Parathyroid adenoma (tissue), 2 donors: ENCODE measurements at regions not wholly inside any gene's neighbourhood (a gene's known extent, or its start where the extent isn't known, plus 50 kb on each side); places are given as distances from the start of the nearest gene placed in this dataset.

ENCODE experiments used
- H2AFZ ChIP-seq: fragments of 300-600 bp; sonication (generic); one replicate; pipeline ENCODE4 v1.7.0; 2017; ENCODE audit warnings: antibody characterized with exemption, mild to moderate bottlenecking
- H3K27ac ChIP-seq: fragments of 300-600 bp; sonication (generic); one replicate; pipeline ENCODE4 v1.7.0; 2017
- H3K27me3 ChIP-seq: fragments of 300-600 bp; sonication (generic); one replicate; pipeline ENCODE4 v1.7.0; 2017; ENCODE audit warnings: low read length; ENCODE audit not compliant: control insufficient read depth, insufficient read depth
- H3K36me3 ChIP-seq: fragments of 300-600 bp; sonication (generic); one replicate; pipeline ENCODE4 v1.7.0; 2017; ENCODE audit warnings: low read length; ENCODE audit not compliant: control insufficient read depth, insufficient read depth
- H3K4me1 ChIP-seq: fragments of 300-600 bp; sonication (generic); one replicate; pipeline ENCODE4 v1.7.0; 2017; ENCODE audit warnings: control low read depth
- H3K4me2 ChIP-seq: fragments of 300-600 bp; sonication (generic); one replicate; pipeline ENCODE4 v1.7.0; 2017; ENCODE audit warnings: low read length
- H3K4me3 ChIP-seq: fragments of 300-600 bp; sonication (generic); one replicate; pipeline ENCODE4 v1.7.0; 2017; ENCODE audit warnings: low read depth, low read length
- H3K79me2 ChIP-seq: fragments of 300-600 bp; sonication (generic); one replicate; pipeline ENCODE4 v1.7.0; 2017; ENCODE audit warnings: control low read depth
- H3K9ac ChIP-seq: fragments of 300-600 bp; sonication (generic); one replicate; pipeline ENCODE4 v1.7.0; 2017; ENCODE audit warnings: mild to moderate bottlenecking
- H3K9me3 ChIP-seq: fragments of 300-600 bp; sonication (generic); one replicate; pipeline ENCODE4 v1.7.0; 2017; ENCODE audit warnings: low read length; ENCODE audit not compliant: control insufficient read depth
- TF ChIP-seq, protein P1 (sequence below): fragments of 300-600 bp; sonication (generic); IDR thresholded peaks from one replicate; pipeline ENCODE4 v1.7.0; 2017; ENCODE audit warnings: antibody characterized with exemption, mild to moderate bottlenecking
- donor health status: primary hyperparathyroidism.

- no peaks in the 10 kb centered on the region for H3K27me3 ChIP-seq
- H3K36me3 ChIP-seq, result no peaks in the 10 kb centered on the region
- H3K4me3 ChIP-seq, result no peak overlapping the region
- H3K9ac ChIP-seq, result no peak overlapping the region
- peaks cover 19% of the 10 kb centered on the region for H3K4me1 ChIP-seq
- no peaks in the 10 kb centered on the region for H3K9me3 ChIP-seq
- TF ChIP-seq, protein P1, sequence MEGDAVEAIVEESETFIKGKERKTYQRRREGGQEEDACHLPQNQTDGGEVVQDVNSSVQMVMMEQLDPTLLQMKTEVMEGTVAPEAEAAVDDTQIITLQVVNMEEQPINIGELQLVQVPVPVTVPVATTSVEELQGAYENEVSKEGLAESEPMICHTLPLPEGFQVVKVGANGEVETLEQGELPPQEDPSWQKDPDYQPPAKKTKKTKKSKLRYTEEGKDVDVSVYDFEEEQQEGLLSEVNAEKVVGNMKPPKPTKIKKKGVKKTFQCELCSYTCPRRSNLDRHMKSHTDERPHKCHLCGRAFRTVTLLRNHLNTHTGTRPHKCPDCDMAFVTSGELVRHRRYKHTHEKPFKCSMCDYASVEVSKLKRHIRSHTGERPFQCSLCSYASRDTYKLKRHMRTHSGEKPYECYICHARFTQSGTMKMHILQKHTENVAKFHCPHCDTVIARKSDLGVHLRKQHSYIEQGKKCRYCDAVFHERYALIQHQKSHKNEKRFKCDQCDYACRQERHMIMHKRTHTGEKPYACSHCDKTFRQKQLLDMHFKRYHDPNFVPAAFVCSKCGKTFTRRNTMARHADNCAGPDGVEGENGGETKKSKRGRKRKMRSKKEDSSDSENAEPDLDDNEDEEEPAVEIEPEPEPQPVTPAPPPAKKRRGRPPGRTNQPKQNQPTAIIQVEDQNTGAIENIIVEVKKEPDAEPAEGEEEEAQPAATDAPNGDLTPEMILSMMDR, result no peak
- H2AFZ ChIP-seq, result no peak overlapping the region
- H3K79me2 ChIP-seq, result no peaks in the 10 kb centered on the region
- H3K27ac ChIP-seq, result no peak overlapping the region
- no peak overlapping the region for H3K4me2 ChIP-seq
Measured at GRCh38 chr2:239816576-239817467, 208.3 kb downstream of the NDUFA10 start.

GRCh38 chr2:239815671-239816070 lies 209.5 kb downstream of the NDUFA10 start:
- H3K4me2 ChIP-seq, result no peak overlapping the region
- H3K36me3 ChIP-seq, result no peaks in the 10 kb centered on the region
- H3K27me3 ChIP-seq, result no peaks in the 10 kb centered on the region
- no peak overlapping the region for H3K9ac ChIP-seq
- H3K4me3 ChIP-seq, result no peak overlapping the region
- H3K4me1 ChIP-seq, result peaks cover 19% of the 10 kb centered on the region
- no peak overlapping the region for H2AFZ ChIP-seq
- H3K79me2 ChIP-seq, result no peaks in the 10 kb centered on the region
- no peak overlapping the region for H3K27ac ChIP-seq
- no peaks in the 10 kb centered on the region for H3K9me3 ChIP-seq
- TF ChIP-seq, protein P1, result no peak

GRCh38 chr2:239814861-239815601 lies 210.1 kb downstream of the NDUFA10 start:
- no peaks in the 10 kb centered on the region for H3K9me3 ChIP-seq
- H3K36me3 ChIP-seq, result no peaks in the 10 kb centered on the region
- H3K79me2 ChIP-seq, result no peaks in the 10 kb centered on the region
- TF ChIP-seq, protein P1, result no peak
- peaks cover 19% of the 10 kb centered on the region for H3K4me1 ChIP-seq
- H3K4me3 ChIP-seq, result no peak overlapping the region
- no peaks in the 10 kb centered on the region for H3K27me3 ChIP-seq
- no peak overlapping the region for H3K4me2 ChIP-seq
- no peak overlapping the region for H3K27ac ChIP-seq
- H2AFZ ChIP-seq, result no peak overlapping the region
- no peak overlapping the region for H3K9ac ChIP-seq

GRCh38 chr2:239814116-239814860 lies 210.9 kb downstream of the NDUFA10 start:
- peaks cover 12% of the 10 kb centered on the region for H3K4me1 ChIP-seq
- no peaks in the 10 kb centered on the region for H3K27me3 ChIP-seq
- H3K4me2 ChIP-seq, result no peak overlapping the region
- no peak overlapping the region for H3K9ac ChIP-seq
- H2AFZ ChIP-seq, result no peak overlapping the region
- H3K36me3 ChIP-seq, result no peaks in the 10 kb centered on the region
- TF ChIP-seq, protein P1, result no peak
- no peak overlapping the region for H3K27ac ChIP-seq
- no peaks in the 10 kb centered on the region for H3K79me2 ChIP-seq
- H3K4me3 ChIP-seq, result no peak overlapping the region
- H3K9me3 ChIP-seq, result no peaks in the 10 kb centered on the region
